HL-60 (cell line): ENCODE measurements at regions not wholly inside any gene's neighbourhood (a gene's known extent, or its start where the extent isn't known, plus 50 kb on each side); places are given as distances from the start of the nearest gene placed in this dataset.

Source experiments
- DNase-seq, 2 experiments: peaks; one replicate each; pipeline ENCODE4 v3.0.0-alpha.2; 2010 to 2020; ENCODE audit warnings: low read depth in 1 of 2, low spot score in 1 of 2
- H3K27ac ChIP-seq: fragments of 250-450 bp; sonication (Bioruptor Pico); replicated peaks from 2 replicates; pipeline ENCODE4 v1.5.1; 2020; ENCODE audit warnings: mild to moderate bottlenecking, moderate library complexity
- H3K27me3 ChIP-seq: fragments of 250-450 bp; sonication (Bioruptor Pico); 2 replicates; pipeline ENCODE4 v1.5.1; 2021; ENCODE audit warnings: mild to moderate bottlenecking, moderate library complexity; ENCODE audit not compliant: insufficient read depth, poor library complexity, severe bottlenecking
- H3K4me3 ChIP-seq: replicated peaks from 2 replicates; pipeline ENCODE4 v1.5.1; 2011; ENCODE audit warnings: mild to moderate bottlenecking, control low read depth, low read length; ENCODE audit not compliant: insufficient read depth
- GABPA ChIP-seq: IDR thresholded peaks from 2 replicates; pipeline ENCODE4 v1.6.1; 2012; ENCODE audit warnings: low read depth
- POLR2AphosphoS5 ChIP-seq: IDR thresholded peaks from 2 replicates; pipeline ENCODE4 v1.6.1; 2012; ENCODE audit warnings: low read depth
- REST ChIP-seq: IDR thresholded peaks from 2 replicates; pipeline ENCODE4 v1.6.1; 2012; ENCODE audit warnings: low read depth; ENCODE audit not compliant: insufficient replicate concordance
- SPI1 ChIP-seq: IDR thresholded peaks from 2 replicates; pipeline ENCODE4 v1.6.1; 2012; ENCODE audit warnings: low read depth, mild to moderate bottlenecking, borderline replicate concordance
- TF ChIP-seq, protein P1 (sequence below): IDR thresholded peaks from one replicate; pipeline ENCODE4 v1.5.1; 2011; ENCODE audit warnings: low read length, control low read depth, inconsistent platforms; ENCODE audit not compliant: insufficient read depth

- no peak for DNase-seq
- H3K4me3 ChIP-seq: no peak overlapping the region
- no peaks in the 10 kb centered on the region for H3K27me3 ChIP-seq
- TF ChIP-seq GABPA: no peak
- TF ChIP-seq, protein P1, sequence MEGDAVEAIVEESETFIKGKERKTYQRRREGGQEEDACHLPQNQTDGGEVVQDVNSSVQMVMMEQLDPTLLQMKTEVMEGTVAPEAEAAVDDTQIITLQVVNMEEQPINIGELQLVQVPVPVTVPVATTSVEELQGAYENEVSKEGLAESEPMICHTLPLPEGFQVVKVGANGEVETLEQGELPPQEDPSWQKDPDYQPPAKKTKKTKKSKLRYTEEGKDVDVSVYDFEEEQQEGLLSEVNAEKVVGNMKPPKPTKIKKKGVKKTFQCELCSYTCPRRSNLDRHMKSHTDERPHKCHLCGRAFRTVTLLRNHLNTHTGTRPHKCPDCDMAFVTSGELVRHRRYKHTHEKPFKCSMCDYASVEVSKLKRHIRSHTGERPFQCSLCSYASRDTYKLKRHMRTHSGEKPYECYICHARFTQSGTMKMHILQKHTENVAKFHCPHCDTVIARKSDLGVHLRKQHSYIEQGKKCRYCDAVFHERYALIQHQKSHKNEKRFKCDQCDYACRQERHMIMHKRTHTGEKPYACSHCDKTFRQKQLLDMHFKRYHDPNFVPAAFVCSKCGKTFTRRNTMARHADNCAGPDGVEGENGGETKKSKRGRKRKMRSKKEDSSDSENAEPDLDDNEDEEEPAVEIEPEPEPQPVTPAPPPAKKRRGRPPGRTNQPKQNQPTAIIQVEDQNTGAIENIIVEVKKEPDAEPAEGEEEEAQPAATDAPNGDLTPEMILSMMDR: no peak
- no peak for TF ChIP-seq REST
- TF ChIP-seq POLR2AphosphoS5: no peak
- no peak for TF ChIP-seq SPI1
- H3K27ac ChIP-seq: no peak overlapping the region
These were observed 181.4 kb downstream of the CXCL12 start for GRCh38 chr10:44203535-44203934.

DNA sequence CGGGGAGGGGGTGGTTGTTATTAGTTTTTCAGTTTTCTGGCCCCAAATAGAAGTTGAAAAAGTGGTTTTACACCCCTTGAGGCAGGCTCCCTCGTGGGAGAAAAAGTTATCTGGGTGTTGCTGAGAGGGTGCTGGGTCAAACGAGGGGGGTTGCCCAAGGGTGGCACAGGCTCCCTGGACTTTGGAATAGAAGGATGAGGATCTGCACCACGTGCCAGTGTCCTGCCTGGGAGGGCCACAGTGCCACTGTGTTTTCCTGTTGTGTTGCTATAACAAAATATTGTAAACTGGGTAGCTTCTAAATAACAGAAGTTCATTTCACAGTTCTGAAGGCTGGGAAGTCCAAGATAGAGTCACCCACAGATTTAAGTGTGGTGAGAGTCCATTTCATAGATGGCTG, 181.9 kb downstream of the CXCL12 start:
- TF ChIP-seq REST: no peak
- TF ChIP-seq GABPA: no peak
- TF ChIP-seq, protein P1: no peak
- TF ChIP-seq POLR2AphosphoS5: no peak
- TF ChIP-seq SPI1: no peak
- Histone ChIP-seq H3K27me3 (no peaks in the 10 kb centered on the region), H3K27ac (no peak overlapping the region), H3K4me3 (no peak overlapping the region)
- no peak for DNase-seq

- H3K27me3 ChIP-seq: no peaks in the 10 kb centered on the region
- H3K4me3 ChIP-seq: no peak overlapping the region
- no peak overlapping the region for H3K27ac ChIP-seq
- DNase-seq: no peak
- TF ChIP-seq GABPA: no peak
- TF ChIP-seq, protein P1: no peak
- no peak for TF ChIP-seq POLR2AphosphoS5
- no peak for TF ChIP-seq SPI1
- TF ChIP-seq REST: no peak
These were observed 183.2 kb downstream of the CXCL12 start for GRCh38 chr10:44201656-44202055.
